SK-N-SH (cell line): ENCODE measurements at regions not wholly inside any gene's neighbourhood (a gene's known extent, or its start where the extent isn't known, plus 50 kb on each side); places are given as distances from the start of the nearest gene placed in this dataset.

Source experiments
- CTCF ChIA-PET: fragments of 300-600, 350-600 bp; formaldehyde crosslinking; extraction: SDS; loops from one replicate; lab custom pipeline; 2021; lab: Yijun Ruan, JAX
- POLR2A ChIA-PET: fragments of 350-600 bp; sonication (Branson Sonifier 250); formaldehyde crosslinking; extraction: SDS; loops from one replicate; lab custom pipeline; 2020; ENCODE audit warnings: antibody characterized with exemption, inconsistent platforms; lab: Yijun Ruan, JAX
- DNase-seq: peaks from one replicate; pipeline ENCODE4 v3.0.0; 2012
- H2AFZ ChIP-seq: fragments of 200-600 bp; sonication (generic); 2 replicates; pipeline ENCODE4 v1.8.1; 2016; ENCODE audit warnings: antibody characterized with exemption, mild to moderate bottlenecking, low read depth
- H3F3A ChIP-seq: fragments of 200-600 bp; sonication (generic); replicated peaks from 2 replicates; pipeline ENCODE3; 2016; ENCODE audit warnings: antibody characterized with exemption, mild to moderate bottlenecking; ENCODE audit not compliant: insufficient read depth
- H3K27ac ChIP-seq, 2 experiments: fragments of 200-500 bp in 1 of 2; fragments of 200-600 bp in 1 of 2; sonication (Bioruptor generic) in 1 of 2; sonication (generic), shearing (Covaris generic) in 1 of 2; 2 replicates each; pipeline versions ENCODE4 v1.5.1 to v1.6.1; 2014 to 2016; ENCODE audit warnings: low read depth in 2 of 2, inconsistent platforms in 1 of 2, low read length in 1 of 2, mild to moderate bottlenecking in 1 of 2, mixed read lengths in 1 of 2
- H3K27me3 ChIP-seq: fragments of 200-600 bp; sonication (generic), shearing (Covaris generic); 2 replicates; pipeline ENCODE4 v1.6.1; 2016; ENCODE audit warnings: mixed run types; ENCODE audit not compliant: insufficient read depth
- H3K36me3 ChIP-seq, 2 experiments: fragments of 200-500 bp in 1 of 2; fragments of 200-600 bp in 1 of 2; sonication (Bioruptor generic) in 1 of 2; sonication (generic) in 1 of 2; replicated peaks in 1 of 2; 2 replicates each; pipeline versions ENCODE3 to v1.5.1; 2014 to 2016; ENCODE audit warnings: low read length in 1 of 2, mild to moderate bottlenecking in 1 of 2; ENCODE audit not compliant: insufficient read depth in 2 of 2, control insufficient read depth in 1 of 2
- H3K4me1 ChIP-seq, 2 experiments: fragments of 200-500 bp in 1 of 2; fragments of 200-600 bp in 1 of 2; sonication (Bioruptor generic) in 1 of 2; sonication (generic), shearing (Covaris generic) in 1 of 2; 2 replicates each; pipeline versions ENCODE4 v1.5.1 to v1.6.1; 2014 to 2016; ENCODE audit warnings: low read depth in 1 of 2, low read length in 1 of 2, mixed run types in 1 of 2; ENCODE audit not compliant: insufficient read depth in 2 of 2, control insufficient read depth in 1 of 2
- H3K4me2 ChIP-seq: fragments of 200-600 bp; sonication (generic), shearing (Covaris generic); 2 replicates; pipeline ENCODE4 v1.6.1; 2017; ENCODE audit warnings: mixed run types
- H3K4me3 ChIP-seq, 2 experiments: fragments of 200-500 bp in 1 of 2; fragments of 200-600 bp in 1 of 2; sonication (Bioruptor generic) in 1 of 2; sonication (generic), shearing (Covaris generic) in 1 of 2; 2 replicates each; pipeline versions ENCODE4 v1.5.1 to v1.8.1; 2014 to 2016; ENCODE audit warnings: low read depth in 2 of 2, inconsistent platforms in 1 of 2, low read length in 1 of 2, mild to moderate bottlenecking in 1 of 2, mixed read lengths in 1 of 2, moderate library complexity in 1 of 2
- H3K79me2 ChIP-seq: fragments of 200-600 bp; sonication (generic); 2 replicates; pipeline ENCODE4 v1.8.1; 2017; ENCODE audit warnings: mild to moderate bottlenecking; ENCODE audit not compliant: insufficient read depth
- H3K9ac ChIP-seq: fragments of 200-600 bp; sonication (generic); 2 replicates; pipeline ENCODE4 v1.6.1; 2017; ENCODE audit warnings: mixed run types
- H3K9me2 ChIP-seq: fragments of 200-600 bp; sonication (generic); 2 replicates; pipeline ENCODE4 v1.6.1; 2017; ENCODE audit warnings: mixed run types
- H3K9me3 ChIP-seq: fragments of 200-600 bp; sonication (generic); 2 replicates; pipeline ENCODE4 v1.6.1; 2017; ENCODE audit warnings: mixed run types, mild to moderate bottlenecking, moderate library complexity
- H4K20me1 ChIP-seq: fragments of 200-600 bp; sonication (generic); 2 replicates; pipeline ENCODE4 v1.6.1; 2017; ENCODE audit warnings: mild to moderate bottlenecking, mixed run types; ENCODE audit not compliant: insufficient read depth
- ELF1 ChIP-seq: IDR thresholded peaks from 2 replicates; pipeline ENCODE4 v1.4.0; 2012
- EZH2phosphoT487 ChIP-seq: fragments of 200-600 bp; sonication (generic); IDR thresholded peaks from 2 replicates; pipeline ENCODE4 v1.6.1; 2017; ENCODE audit warnings: low read depth, mixed run types, mild to moderate bottlenecking, antibody characterized with exemption, moderate library complexity, borderline replicate concordance
- FOXM1 ChIP-seq: IDR thresholded peaks from 2 replicates; pipeline ENCODE4 v1.4.0; 2012; ENCODE audit warnings: low read depth, mild to moderate bottlenecking
- GATA2 ChIP-seq: sonication (generic); formaldehyde crosslinking; IDR thresholded peaks from 2 replicates; pipeline ENCODE4 v1.5.0; 2020; ENCODE audit warnings: mild to moderate bottlenecking, missing genetic modification reagents
- JUND ChIP-seq: IDR thresholded peaks from 2 replicates; pipeline ENCODE4 v1.4.0; 2012
- MAX ChIP-seq: IDR thresholded peaks from 2 replicates; pipeline ENCODE4 v1.4.0; 2012; ENCODE audit warnings: low read depth
- MEF2A ChIP-seq: IDR thresholded peaks from 2 replicates; pipeline ENCODE4 v1.4.0; 2012; ENCODE audit warnings: low read depth, borderline replicate concordance
- MXI1 ChIP-seq: IDR thresholded peaks from 2 replicates; pipeline ENCODE4 v1.6.1; 2012; ENCODE audit warnings: mild to moderate bottlenecking, low read depth, low read length, improper control_type of control experiment
- NRF1 ChIP-seq: IDR thresholded peaks from 2 replicates; pipeline ENCODE4 v1.6.1; 2012; ENCODE audit warnings: low read depth, mild to moderate bottlenecking, low read length
- RAD21 ChIP-seq: IDR thresholded peaks from 2 replicates; pipeline ENCODE4 v1.6.1; 2012; ENCODE audit warnings: mild to moderate bottlenecking, low read length
- RCOR1 ChIP-seq: fragments of 150-350 bp; IDR thresholded peaks from 2 replicates; pipeline ENCODE4 v1.6.1; 2017; ENCODE audit warnings: antibody characterized with exemption, low read length
- RFX5 ChIP-seq: IDR thresholded peaks from 2 replicates; pipeline ENCODE4 v1.6.1; 2012; ENCODE audit warnings: mild to moderate bottlenecking, improper control_type of control experiment, low read length
- RXRA ChIP-seq: IDR thresholded peaks from 2 replicates; pipeline ENCODE4 v1.4.0; 2012; ENCODE audit warnings: low read depth, mild to moderate bottlenecking, borderline replicate concordance
- TAF1 ChIP-seq: IDR thresholded peaks from 2 replicates; pipeline ENCODE4 v1.6.1; 2012; ENCODE audit warnings: low read depth, mild to moderate bottlenecking, low read length, moderate library complexity, borderline replicate concordance
- TCF12 ChIP-seq: IDR thresholded peaks from 2 replicates; pipeline ENCODE4 v1.4.0; 2012
- YY1 ChIP-seq: IDR thresholded peaks from 2 replicates; pipeline ENCODE4 v1.4.0; 2012; ENCODE audit warnings: low read depth, mild to moderate bottlenecking
- WGBS: methylation state at CpG from one replicate; pipeline ENCODE4 v1.1.6; 2017; ENCODE audit warnings: low lambda C conversion rate; 5-methylcytosine and 5-hydroxymethylcytosine counted together
- TF ChIP-seq, protein P1 (sequence below): IDR thresholded peaks from 2 replicates; pipeline ENCODE4; 2012

GRCh38 chr2:179351057-179351456 lies 86.4 kb upstream of the SESTD1 start:
- Histone ChIP-seq H3K4me1 (no peaks in the 10 kb centered on the region; a peak in 2 of 4 replicates), H3K9me2 (no peaks in the 10 kb centered on the region), H3K27ac (no peak overlapping the region), H3K36me3 (no peaks in the 10 kb centered on the region), H3K4me2 (no peak overlapping the region), H3K79me2 (no peaks in the 10 kb centered on the region), H3F3A (no peaks in the 10 kb centered on the region), H4K20me1 (no peaks in the 10 kb centered on the region), H3K9ac (no peak overlapping the region), H3K9me3 (no peaks in the 10 kb centered on the region), H2AFZ (no peak overlapping the region), H3K27me3 (no peaks in the 10 kb centered on the region), H3K4me3 (no peak overlapping the region)
- POLR2A ChIA-PET = no interaction called here
- WGBS = 89% methylated on average over 2 of the region's 2 CpGs
- CTCF ChIA-PET = no interaction called here
- no peak for DNase-seq
- TF ChIP-seq YY1 = no peak

DNA sequence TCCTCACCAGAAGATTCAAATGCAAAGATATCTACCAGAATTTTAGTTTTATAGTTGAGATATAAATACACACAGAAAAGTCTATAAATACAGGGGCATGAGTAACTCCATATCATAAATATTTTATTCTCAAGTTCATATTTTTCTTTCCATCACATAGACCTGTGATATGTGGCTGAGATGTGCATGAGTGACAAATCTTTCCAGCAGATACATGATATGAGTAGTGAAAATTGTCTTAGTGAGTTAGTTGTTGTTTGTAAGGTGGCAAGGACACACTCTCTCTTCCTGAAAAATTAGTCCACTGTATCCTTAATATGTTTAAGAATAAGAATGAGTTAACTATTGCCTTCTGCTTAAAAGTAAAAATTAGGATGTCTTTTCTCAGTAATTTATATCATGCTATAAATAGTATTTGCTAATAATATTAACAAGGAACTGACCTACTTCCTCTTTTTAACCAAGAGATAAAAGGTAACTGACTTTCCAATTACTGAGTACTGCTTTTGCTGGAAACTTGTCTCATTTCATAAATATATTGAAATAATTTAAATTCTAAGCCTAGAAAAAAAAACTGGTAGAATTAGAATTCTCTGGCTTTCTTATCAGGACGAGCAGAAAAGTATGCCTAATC lies 85.2 kb upstream of the SESTD1 start:
- 44% methylated on average over 1 of the region's 1 CpG for WGBS

GRCh38 chr2:179348906-179349305 lies 84.3 kb upstream of the SESTD1 start:
- Histone ChIP-seq H3K4me1 (peaks cover 0 to 8% of the 10 kb centered on the region in 2 experiments; a peak in 2 of 4 replicates), H3K79me2 (no peaks in the 10 kb centered on the region), H3K27ac (no peak overlapping the region), H3K4me2 (no peak overlapping the region), H2AFZ (no peak overlapping the region), H3K4me3 (no peak overlapping the region), H3K36me3 (no peaks in the 10 kb centered on the region), H3F3A (no peaks in the 10 kb centered on the region), H3K9ac (no peak overlapping the region), H3K27me3 (no peaks in the 10 kb centered on the region), H3K9me3 (no peaks in the 10 kb centered on the region), H4K20me1 (no peaks in the 10 kb centered on the region), H3K9me2 (no peaks in the 10 kb centered on the region)
- POLR2A ChIA-PET = no interaction called here
- whole genome bisulfite sequencing = 60% methylated on average over 3 of the region's 3 CpGs
- TF ChIP-seq MEF2A (no peak), TCF12 (no peak), YY1 (no peak), RXRA (no peak), MAX (no peak), GATA2 (CRISPR knock-in tag) (no peak)
- no peak for DNase-seq
- CTCF ChIA-PET = no interaction called here

More for the DNA sequence above, 85.2 kb upstream of the SESTD1 start:
- Histone ChIP-seq H3K27ac (no peak overlapping the region), H3K9ac (no peak overlapping the region), H3K36me3 (no peaks in the 10 kb centered on the region), H3K4me3 (no peak overlapping the region), H3K9me3 (no peaks in the 10 kb centered on the region), H3K4me1 (peaks cover 0 to 3% of the 10 kb centered on the region in 2 experiments; a peak in 2 of 4 replicates), H2AFZ (no peak overlapping the region), H3K27me3 (no peaks in the 10 kb centered on the region), H3K79me2 (no peaks in the 10 kb centered on the region), H3K9me2 (no peaks in the 10 kb centered on the region), H4K20me1 (no peaks in the 10 kb centered on the region), H3F3A (no peaks in the 10 kb centered on the region), H3K4me2 (no peak overlapping the region)
- no peak for DNase-seq
- TF ChIP-seq RCOR1 (no peak), ELF1 (no peak), MEF2A (no peak), RAD21 (no peak), JUND (no peak), EZH2phosphoT487 (no peak), RFX5 (no peak), FOXM1 (no peak), TAF1 (no peak), NRF1 (no peak), MXI1 (no peak)
- TF ChIP-seq, protein P1, sequence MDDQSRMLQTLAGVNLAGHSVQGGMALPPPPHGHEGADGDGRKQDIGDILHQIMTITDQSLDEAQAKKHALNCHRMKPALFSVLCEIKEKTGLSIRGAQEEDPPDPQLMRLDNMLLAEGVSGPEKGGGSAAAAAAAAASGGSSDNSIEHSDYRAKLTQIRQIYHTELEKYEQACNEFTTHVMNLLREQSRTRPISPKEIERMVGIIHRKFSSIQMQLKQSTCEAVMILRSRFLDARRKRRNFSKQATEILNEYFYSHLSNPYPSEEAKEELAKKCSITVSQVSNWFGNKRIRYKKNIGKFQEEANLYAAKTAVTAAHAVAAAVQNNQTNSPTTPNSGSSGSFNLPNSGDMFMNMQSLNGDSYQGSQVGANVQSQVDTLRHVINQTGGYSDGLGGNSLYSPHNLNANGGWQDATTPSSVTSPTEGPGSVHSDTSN = no peak
- ChIA-PET CTCF (no interaction called here), POLR2A (no interaction called here)
